ENCODE measurements at regions not wholly inside any gene's neighbourhood (a gene's known extent, or its start where the extent isn't known, plus 50 kb on each side); places are given as distances from the start of the nearest gene placed in this dataset.

DNA sequence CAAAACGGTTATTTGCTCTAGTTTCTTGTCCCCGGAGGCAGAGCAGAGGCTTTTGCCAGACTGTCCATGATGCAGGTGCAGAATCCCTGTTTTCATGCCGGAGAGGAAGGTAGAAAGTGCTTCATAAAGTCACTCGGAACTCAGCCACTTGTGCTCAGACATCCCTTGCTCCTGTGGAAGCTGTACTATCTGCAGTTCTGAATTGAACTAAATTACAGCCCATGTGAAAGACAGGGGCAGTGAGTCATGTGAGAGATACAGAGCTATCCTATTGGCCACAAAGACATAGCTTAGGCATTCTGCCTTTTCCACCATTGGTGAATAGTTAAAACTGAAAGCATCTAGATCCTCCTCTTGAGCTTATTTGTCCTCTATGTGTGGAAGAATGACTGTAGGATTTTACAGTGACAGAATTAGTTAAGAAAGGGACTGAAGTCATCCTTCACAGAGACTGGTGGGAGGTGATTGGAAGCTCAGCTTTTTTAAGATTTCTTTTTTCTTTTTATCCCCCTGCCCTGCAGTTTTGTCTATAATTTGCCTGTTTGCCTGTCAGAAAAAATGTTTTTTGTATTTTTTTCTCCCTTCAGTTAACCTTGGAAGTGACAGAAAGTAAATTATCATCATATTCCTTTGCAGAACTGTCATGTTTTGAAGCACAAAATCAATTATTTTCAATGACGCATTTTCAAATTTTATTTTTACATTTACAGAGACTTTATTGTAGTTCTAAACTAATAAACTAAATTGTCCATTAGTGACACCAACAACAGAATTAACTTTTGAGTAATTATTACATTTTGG lies 298.6 kb downstream of the PTPRC start:
- DNase-seq (ENCODE audit: low read depth) (peak; percentile 96), FAIRE-seq (peak; percentile 100)
- H3K4me1 Mint-ChIP-seq (ENCODE audit: low read depth, unreplicated experiment): peaks cover 5% of the 10 kb centered on the region
- peaks cover 49% of the 10 kb centered on the region for H3K79me2 ChIP-seq (ENCODE audit: insufficient read depth, low read length)
- no peaks in the 10 kb centered on the region for H3K27me3 ChIP-seq (ENCODE audit: insufficient read depth, low read length)
- no peaks in the 10 kb centered on the region for H3K36me3 ChIP-seq (ENCODE audit: insufficient read depth, low read length)
- no peaks in the 10 kb centered on the region for H3K27me3 Mint-ChIP-seq (ENCODE audit: low read depth, unreplicated experiment)
- no peak overlapping the region for H3K4me3 Mint-ChIP-seq (ENCODE audit: unreplicated experiment)
- peak overlapping the region; percentile 98 for H3K4me3 ChIP-seq (ENCODE audit: insufficient read depth, low read depth, low read length)
- no peaks in the 10 kb centered on the region for H3K9me3 Mint-ChIP-seq (ENCODE audit: unreplicated experiment)
- peaks cover 5% of the 10 kb centered on the region for H3K36me3 Mint-ChIP-seq (ENCODE audit: low read depth, unreplicated experiment)
- H3K4me1 ChIP-seq (ENCODE audit: insufficient read depth, low read length): peaks cover 7% of the 10 kb centered on the region
- H3K9me3 ChIP-seq (ENCODE audit: insufficient read depth, low read depth, low read length): no peaks in the 10 kb centered on the region
- H2AFZ ChIP-seq (ENCODE audit: low read depth, low read length): no peak overlapping the region
- H3K27ac Mint-ChIP-seq (ENCODE audit: unreplicated experiment): peak overlapping the region; percentile 95
- TF ChIP-seq, protein P1, sequence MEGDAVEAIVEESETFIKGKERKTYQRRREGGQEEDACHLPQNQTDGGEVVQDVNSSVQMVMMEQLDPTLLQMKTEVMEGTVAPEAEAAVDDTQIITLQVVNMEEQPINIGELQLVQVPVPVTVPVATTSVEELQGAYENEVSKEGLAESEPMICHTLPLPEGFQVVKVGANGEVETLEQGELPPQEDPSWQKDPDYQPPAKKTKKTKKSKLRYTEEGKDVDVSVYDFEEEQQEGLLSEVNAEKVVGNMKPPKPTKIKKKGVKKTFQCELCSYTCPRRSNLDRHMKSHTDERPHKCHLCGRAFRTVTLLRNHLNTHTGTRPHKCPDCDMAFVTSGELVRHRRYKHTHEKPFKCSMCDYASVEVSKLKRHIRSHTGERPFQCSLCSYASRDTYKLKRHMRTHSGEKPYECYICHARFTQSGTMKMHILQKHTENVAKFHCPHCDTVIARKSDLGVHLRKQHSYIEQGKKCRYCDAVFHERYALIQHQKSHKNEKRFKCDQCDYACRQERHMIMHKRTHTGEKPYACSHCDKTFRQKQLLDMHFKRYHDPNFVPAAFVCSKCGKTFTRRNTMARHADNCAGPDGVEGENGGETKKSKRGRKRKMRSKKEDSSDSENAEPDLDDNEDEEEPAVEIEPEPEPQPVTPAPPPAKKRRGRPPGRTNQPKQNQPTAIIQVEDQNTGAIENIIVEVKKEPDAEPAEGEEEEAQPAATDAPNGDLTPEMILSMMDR (IDR thresholded peaks at IDR 0.05; ENCODE audit: insufficient read depth, low read depth, low read length): no peak
- TF ChIP-seq EZH2 (IDR thresholded peaks at IDR 0.05; ENCODE audit: insufficient read depth, low read length): no peak
- peak overlapping the region; percentile 96 for H3K27ac ChIP-seq (ENCODE audit: low read depth, low read length)
- H4K20me1 ChIP-seq (ENCODE audit: insufficient read depth, low read length): peaks cover 27% of the 10 kb centered on the region
- H3K4me2 ChIP-seq (ENCODE audit: low read length): peak overlapping the region; percentile 86
- peak overlapping the region; percentile 97 for H3K9ac ChIP-seq (ENCODE audit: low read length)

DNA sequence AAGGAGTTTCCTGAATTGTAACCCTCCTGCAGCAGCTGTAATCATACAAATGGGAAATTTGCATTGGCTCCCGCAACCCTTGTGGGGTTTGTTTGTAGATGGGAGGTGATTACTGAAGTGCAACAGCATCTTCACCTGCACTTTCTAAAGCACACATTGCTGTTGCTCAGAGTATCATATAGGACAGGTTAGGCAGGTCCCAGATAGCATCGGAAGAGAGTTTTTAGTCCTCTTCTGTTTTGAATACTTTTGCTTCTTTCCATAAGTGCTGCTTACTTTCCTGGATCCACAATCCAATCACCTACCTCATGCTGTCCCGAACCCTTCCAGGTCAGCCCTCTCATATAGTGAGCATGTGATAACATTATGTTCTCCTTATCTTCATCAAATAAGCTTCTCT lies 300.4 kb downstream of the PTPRC start:
- Histone ChIP-seq H3K27me3 (ENCODE audit: insufficient read depth, low read length) (no peaks in the 10 kb centered on the region), H3K4me2 (ENCODE audit: low read length) (no peak overlapping the region), H3K9ac (ENCODE audit: low read length) (no peak overlapping the region), H3K79me2 (ENCODE audit: insufficient read depth, low read length) (peaks cover 31% of the 10 kb centered on the region), H3K4me1 (ENCODE audit: insufficient read depth, low read length) (peaks cover 5% of the 10 kb centered on the region), H3K4me3 (ENCODE audit: insufficient read depth, low read depth, low read length) (no peak overlapping the region), H3K36me3 (ENCODE audit: insufficient read depth, low read length) (no peaks in the 10 kb centered on the region), H3K9me3 (ENCODE audit: insufficient read depth, low read depth, low read length) (no peaks in the 10 kb centered on the region), H2AFZ (ENCODE audit: low read depth, low read length) (no peak overlapping the region), H4K20me1 (ENCODE audit: insufficient read depth, low read length) (peaks cover 11% of the 10 kb centered on the region), H3K27ac (ENCODE audit: low read depth, low read length) (no peak overlapping the region)
- Mint-ChIP-seq H3K27ac (ENCODE audit: unreplicated experiment) (no peak overlapping the region), H3K4me3 (ENCODE audit: unreplicated experiment) (no peak overlapping the region), H3K9me3 (ENCODE audit: unreplicated experiment) (no peaks in the 10 kb centered on the region), H3K27me3 (ENCODE audit: low read depth, unreplicated experiment) (no peaks in the 10 kb centered on the region), H3K4me1 (ENCODE audit: low read depth, unreplicated experiment) (no peaks in the 10 kb centered on the region), H3K36me3 (ENCODE audit: low read depth, unreplicated experiment) (no peaks in the 10 kb centered on the region)
- TF ChIP-seq EZH2 (IDR thresholded peaks at IDR 0.05; ENCODE audit: insufficient read depth, low read length): no peak
- TF ChIP-seq, protein P1 (IDR thresholded peaks at IDR 0.05; ENCODE audit: insufficient read depth, low read depth, low read length): no peak
- no peak for DNase-seq (ENCODE audit: low read depth)
- FAIRE-seq: no peak

DNA sequence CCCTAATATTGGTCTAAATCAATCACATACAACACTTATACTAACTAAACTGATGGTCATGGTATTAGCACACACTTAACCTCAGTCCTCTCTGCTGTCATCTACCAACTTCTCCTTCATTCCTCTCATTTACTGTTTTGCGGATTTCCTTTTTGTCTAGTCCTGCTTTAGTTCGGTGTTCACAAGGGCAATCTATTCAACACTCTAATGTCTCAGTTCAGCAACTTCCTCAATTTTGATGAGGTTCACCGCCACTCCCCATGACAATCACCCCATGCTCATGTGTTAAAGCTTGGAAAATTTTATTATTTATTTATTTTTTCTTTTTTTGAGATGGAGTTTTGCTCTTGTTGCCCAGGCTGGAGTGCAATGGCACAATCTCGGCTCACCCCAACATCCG lies 301.1 kb downstream of the PTPRC start:
- Mint-ChIP-seq H3K27me3 (ENCODE audit: low read depth, unreplicated experiment) (no peaks in the 10 kb centered on the region), H3K27ac (ENCODE audit: unreplicated experiment) (no peak overlapping the region), H3K36me3 (ENCODE audit: low read depth, unreplicated experiment) (no peaks in the 10 kb centered on the region), H3K4me3 (ENCODE audit: unreplicated experiment) (no peak overlapping the region), H3K4me1 (ENCODE audit: low read depth, unreplicated experiment) (no peaks in the 10 kb centered on the region), H3K9me3 (ENCODE audit: unreplicated experiment) (no peaks in the 10 kb centered on the region)
- Histone ChIP-seq H3K9me3 (ENCODE audit: insufficient read depth, low read depth, low read length) (no peaks in the 10 kb centered on the region), H3K4me2 (ENCODE audit: low read length) (no peak overlapping the region), H3K79me2 (ENCODE audit: insufficient read depth, low read length) (peaks cover 24% of the 10 kb centered on the region), H4K20me1 (ENCODE audit: insufficient read depth, low read length) (peaks cover 5% of the 10 kb centered on the region), H3K27me3 (ENCODE audit: insufficient read depth, low read length) (no peaks in the 10 kb centered on the region), H3K4me1 (ENCODE audit: insufficient read depth, low read length) (peaks cover 5% of the 10 kb centered on the region), H3K4me3 (ENCODE audit: insufficient read depth, low read depth, low read length) (no peak overlapping the region), H3K36me3 (ENCODE audit: insufficient read depth, low read length) (no peaks in the 10 kb centered on the region), H2AFZ (ENCODE audit: low read depth, low read length) (no peak overlapping the region), H3K9ac (ENCODE audit: low read length) (no peak overlapping the region), H3K27ac (ENCODE audit: low read depth, low read length) (no peak overlapping the region)
- no peak for DNase-seq (ENCODE audit: low read depth)
- no peak for FAIRE-seq
- no peak for TF ChIP-seq EZH2 (IDR thresholded peaks at IDR 0.05; ENCODE audit: insufficient read depth, low read length)
- TF ChIP-seq, protein P1 (IDR thresholded peaks at IDR 0.05; ENCODE audit: insufficient read depth, low read depth, low read length): no peak

Data from astrocyte (in vitro differentiated cells and primary cell).